GM12891 (cell line): ENCODE measurements at regions not wholly inside any gene's neighbourhood (a gene's known extent, or its start where the extent isn't known, plus 50 kb on each side); places are given as distances from the start of the nearest gene placed in this dataset.

Experiments
- POLR2A ChIP-seq: IDR thresholded peaks from 2 replicates; pipeline ENCODE4 v1.6.1; 2011; ENCODE audit warnings: low read depth, low read length, control low read depth
- POLR2AphosphoS5 ChIP-seq: IDR thresholded peaks from 2 replicates; pipeline ENCODE4 v1.6.1; 2011; ENCODE audit warnings: low read depth, low read length, control low read depth
- POU2F2 ChIP-seq: IDR thresholded peaks from 2 replicates; pipeline ENCODE4 v1.6.1; 2011; ENCODE audit warnings: low read depth, mild to moderate bottlenecking, control low read depth, low read length, moderate library complexity
- SPI1 ChIP-seq: IDR thresholded peaks from 2 replicates; pipeline ENCODE4 v1.6.1; 2011; ENCODE audit warnings: low read depth, low read length, control low read depth
- TAF1 ChIP-seq: IDR thresholded peaks from 2 replicates; pipeline ENCODE4 v1.6.1; 2011; ENCODE audit warnings: low read depth, low read length, control low read depth

DNA sequence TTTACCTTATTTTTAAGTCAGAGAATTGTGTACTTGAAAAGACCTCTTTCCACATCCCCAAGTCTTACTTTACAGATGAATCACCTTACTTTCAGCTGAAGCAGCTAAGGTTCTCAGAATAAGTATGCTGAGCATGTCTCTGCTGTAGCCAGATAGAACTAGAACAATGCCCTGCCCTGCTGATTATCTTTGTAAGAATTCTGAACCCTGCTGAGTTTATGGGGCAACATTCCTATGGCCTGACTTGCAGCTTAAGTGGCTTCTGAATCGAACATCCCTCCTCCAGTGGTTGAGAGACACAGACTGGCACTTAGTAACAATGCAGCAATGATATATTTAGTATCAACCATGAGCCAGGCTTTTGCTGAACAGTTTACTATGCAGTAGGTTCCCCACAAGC lies 592.0 kb upstream of the WWC1 start:
- TF ChIP-seq POLR2A (no peak), TAF1 (no peak), POLR2AphosphoS5 (no peak), SPI1 (no peak), POU2F2 (no peak)
